MG63 (cell line): ENCODE measurements at regions not wholly inside any gene's neighbourhood (a gene's known extent, or its start where the extent isn't known, plus 50 kb on each side); places are given as distances from the start of the nearest gene placed in this dataset.
"Not testable (repeated sequence)": the region's sequence is repeated elsewhere in the genome, so short reads cannot be mapped to it uniquely, and the experiment has no call there.

Experiments used
- DNase-seq: peaks from one replicate; pipeline ENCODE4 v3.0.0-alpha.2; 2020
- H3K27me3 ChIP-seq: fragments of 250-450 bp; sonication (Bioruptor Pico); 2 replicates; pipeline ENCODE4 v1.5.1; 2020; ENCODE audit warnings: mild to moderate bottlenecking, moderate library complexity
- H3K36me3 ChIP-seq: fragments of 250-450 bp; sonication (Bioruptor Pico); 2 replicates; pipeline ENCODE4 v1.5.1; 2020; ENCODE audit warnings: mild to moderate bottlenecking, moderate library complexity
- H3K4me3 ChIP-seq: fragments of 250-450 bp; sonication (Bioruptor Pico); 2 replicates; pipeline ENCODE4 v1.5.1; 2020; ENCODE audit warnings: mild to moderate bottlenecking, moderate library complexity
- H3K9me3 ChIP-seq: fragments of 250-450 bp; sonication (Bioruptor Pico); 2 replicates; pipeline ENCODE4 v1.5.1; 2020; ENCODE audit warnings: mild to moderate bottlenecking, moderate library complexity

GRCh38 chr2:180258579-180258978, 251.5 kb upstream of the CWC22 start:
- no peaks in the 10 kb centered on the region for H3K27me3 ChIP-seq
- no peaks in the 10 kb centered on the region for H3K36me3 ChIP-seq
- H3K4me3 ChIP-seq, result no peak overlapping the region
- no peaks in the 10 kb centered on the region for H3K9me3 ChIP-seq
- no peak for DNase-seq

GRCh38 chr2:180258041-180258537, 251.0 kb upstream of the CWC22 start:
- DNase-seq, result no peak
- H3K4me3 ChIP-seq, result no peak overlapping the region
- H3K27me3 ChIP-seq, result no peaks in the 10 kb centered on the region
- no peaks in the 10 kb centered on the region for H3K9me3 ChIP-seq
- H3K36me3 ChIP-seq, result no peaks in the 10 kb centered on the region

- Histone ChIP-seq H3K9me3 (no peaks in the 10 kb centered on the region), H3K36me3 (no peaks in the 10 kb centered on the region), H3K4me3 (no peak overlapping the region), H3K27me3 (no peaks in the 10 kb centered on the region)
- no peak for DNase-seq
These were observed 250.2 kb upstream of the CWC22 start for GRCh38 chr2:180257247-180257646.

GRCh38 chr2:180255981-180256380, 248.9 kb upstream of the CWC22 start:
- DNase-seq, result no peak
- H3K27me3 ChIP-seq, result no peaks in the 10 kb centered on the region

GRCh38 chr2:180254872-180255271, 247.8 kb upstream of the CWC22 start:
- H3K27me3 ChIP-seq, result no peaks in the 10 kb centered on the region
- DNase-seq, result no peak
- H3K4me3 ChIP-seq, result no peak overlapping the region
- no peaks in the 10 kb centered on the region for H3K9me3 ChIP-seq
- H3K36me3 ChIP-seq, result no peaks in the 10 kb centered on the region

More at GRCh38 chr2:180255981-180256380, 248.9 kb upstream of the CWC22 start:
- no peak overlapping the region for H3K4me3 ChIP-seq
- no peaks in the 10 kb centered on the region for H3K36me3 ChIP-seq
- no peaks in the 10 kb centered on the region for H3K9me3 ChIP-seq

GRCh38 chr2:180247658-180248057, 240.6 kb upstream of the CWC22 start:
- DNase-seq, result no peak
- Histone ChIP-seq H3K27me3 (no peaks in the 10 kb centered on the region), H3K9me3 (no peaks in the 10 kb centered on the region), H3K36me3 (no peaks in the 10 kb centered on the region), H3K4me3 (no peak overlapping the region)

GRCh38 chr2:180246268-180246667, 239.2 kb upstream of the CWC22 start:
- no peak for DNase-seq
- no peaks in the 10 kb centered on the region for H3K27me3 ChIP-seq
- H3K4me3 ChIP-seq, result no peak overlapping the region
- no peaks in the 10 kb centered on the region for H3K9me3 ChIP-seq
- H3K36me3 ChIP-seq, result no peaks in the 10 kb centered on the region

DNA sequence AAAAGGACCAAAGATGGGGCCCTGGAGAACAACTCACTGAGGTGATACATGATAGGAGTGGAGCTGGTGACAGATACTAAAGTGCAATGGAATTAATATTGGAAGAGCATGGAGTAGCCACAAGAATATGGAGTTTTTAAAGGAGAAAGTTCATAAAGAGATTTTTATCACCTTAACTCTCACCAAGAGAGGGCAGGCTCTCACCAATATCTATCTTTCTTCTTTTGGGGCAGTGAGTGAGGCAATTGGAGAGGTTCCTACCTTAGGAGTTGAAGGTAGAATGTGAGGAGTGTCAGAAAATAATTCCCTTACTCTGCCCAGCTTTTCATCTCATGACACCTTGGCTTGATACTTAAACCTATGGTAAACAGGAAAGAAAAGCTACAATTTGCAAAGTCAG, 233.7 kb upstream of the CWC22 start:
- Histone ChIP-seq H3K9me3 (no peaks in the 10 kb centered on the region), H3K27me3 (no peaks in the 10 kb centered on the region), H3K36me3 (no peaks in the 10 kb centered on the region), H3K4me3 (no peak overlapping the region)
- no peak for DNase-seq

DNA sequence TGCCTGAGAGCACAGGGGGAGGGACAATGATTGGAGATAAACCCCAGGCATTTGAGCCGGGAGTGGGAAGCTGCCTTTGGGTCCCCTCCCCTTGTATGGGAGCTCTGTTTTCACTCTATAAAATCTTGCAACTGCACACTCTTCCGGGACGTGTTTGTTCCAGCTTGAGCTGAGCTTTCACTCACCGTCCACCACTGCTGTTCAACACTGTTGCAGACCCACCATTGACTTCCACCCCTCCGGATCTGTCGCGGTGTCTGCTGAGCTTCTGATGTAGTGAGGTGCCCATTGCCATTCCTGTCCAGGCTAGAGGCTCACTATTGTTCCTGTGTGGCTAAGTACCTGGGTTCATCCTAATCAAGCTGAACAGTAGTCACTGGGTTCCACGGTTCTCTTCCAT, 231.6 kb upstream of the CWC22 start:
- no peak overlapping the region for H3K4me3 ChIP-seq
- no peaks in the 10 kb centered on the region for H3K27me3 ChIP-seq
- DNase-seq, result no peak
- H3K36me3 ChIP-seq, result no peaks in the 10 kb centered on the region
- no peaks in the 10 kb centered on the region for H3K9me3 ChIP-seq

DNA sequence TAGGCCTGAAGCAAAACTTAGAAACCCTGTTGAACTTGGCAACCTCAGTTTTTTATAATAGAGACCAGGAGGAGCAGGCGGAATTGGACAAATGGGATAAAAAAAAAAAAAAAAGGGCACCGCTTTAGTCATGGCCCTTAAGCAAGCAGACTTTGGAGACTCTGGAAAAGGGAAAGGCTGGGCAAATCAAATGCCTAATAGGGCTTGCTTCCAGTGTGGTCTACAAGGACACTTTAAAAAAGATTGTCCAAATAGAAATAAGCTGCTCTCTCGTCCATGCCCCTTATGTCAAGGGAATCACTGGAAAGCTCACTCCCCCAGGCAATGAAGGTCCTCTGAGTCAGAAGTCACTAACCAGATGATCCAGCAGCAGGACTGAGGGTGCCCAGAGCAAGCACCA, 229.0 kb upstream of the CWC22 start:
- H3K27me3 ChIP-seq, H3K4me3 ChIP-seq, H3K9me3 ChIP-seq, DNase-seq, H3K36me3 ChIP-seq: not testable (repeated sequence)

DNA sequence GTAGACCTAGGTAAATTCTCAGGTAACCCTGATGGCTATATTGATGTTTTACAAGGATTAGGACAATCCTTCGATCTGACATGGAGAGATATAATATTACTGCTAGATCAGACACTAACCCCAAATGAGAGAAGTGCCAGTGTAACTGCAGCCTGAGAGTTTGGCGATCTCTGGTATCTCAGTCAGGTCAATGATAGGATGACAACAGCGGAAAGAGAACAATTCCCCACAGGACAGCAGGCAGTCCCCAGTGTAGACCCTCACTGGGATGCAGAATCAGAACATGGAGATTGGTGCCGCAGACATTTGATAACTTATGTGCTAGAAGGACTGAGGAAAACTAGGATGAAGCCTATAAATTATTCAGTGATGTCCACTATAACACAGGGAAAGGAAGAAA, 228.4 kb upstream of the CWC22 start:
- DNase-seq, H3K27me3 ChIP-seq, H3K9me3 ChIP-seq, H3K4me3 ChIP-seq, H3K36me3 ChIP-seq: not testable (repeated sequence)

DNA sequence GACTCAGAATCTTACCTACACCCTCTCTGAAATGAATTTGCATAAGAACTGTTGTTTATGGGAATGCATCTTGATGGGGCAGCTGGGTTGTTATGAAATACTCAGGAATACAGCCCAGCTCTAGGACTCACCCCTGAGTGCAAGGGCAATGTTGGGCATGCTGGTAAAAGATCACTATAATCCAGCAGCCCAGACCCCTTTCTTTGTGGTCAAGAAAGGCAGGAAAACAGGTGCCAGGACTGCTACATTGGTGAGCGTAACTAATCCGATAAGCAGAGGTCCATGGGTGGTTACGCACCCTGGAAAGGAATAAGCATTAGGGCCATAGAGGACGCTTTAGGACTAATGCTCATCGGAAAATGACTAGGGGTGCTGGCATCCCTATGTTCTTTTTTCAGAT, 227.9 kb upstream of the CWC22 start:
- H3K9me3 ChIP-seq, H3K4me3 ChIP-seq, H3K36me3 ChIP-seq, H3K27me3 ChIP-seq, DNase-seq: not testable (repeated sequence)

GRCh38 chr2:180231015-180231414, 223.9 kb upstream of the CWC22 start:
- DNase-seq, result no peak
- no peaks in the 10 kb centered on the region for H3K36me3 ChIP-seq
- H3K4me3 ChIP-seq, result no peak overlapping the region
- H3K9me3 ChIP-seq, result no peaks in the 10 kb centered on the region
- no peaks in the 10 kb centered on the region for H3K27me3 ChIP-seq

- H3K27me3 ChIP-seq, result no peaks in the 10 kb centered on the region
- no peak for DNase-seq
- H3K4me3 ChIP-seq, result no peak overlapping the region
- H3K9me3 ChIP-seq, result peaks cover 3% of the 10 kb centered on the region; the same call in 1 of the 2 replicates
- no peaks in the 10 kb centered on the region for H3K36me3 ChIP-seq
These were observed 220.4 kb upstream of the CWC22 start for GRCh38 chr2:180227461-180227860.

- H3K36me3 ChIP-seq, result no peaks in the 10 kb centered on the region
- no peak overlapping the region for H3K4me3 ChIP-seq
- no peak for DNase-seq
- peaks cover 3% of the 10 kb centered on the region; the same call in 1 of the 2 replicates for H3K9me3 ChIP-seq
- no peaks in the 10 kb centered on the region for H3K27me3 ChIP-seq
These were observed 218.0 kb upstream of the CWC22 start for GRCh38 chr2:180225118-180225517.

- Histone ChIP-seq H3K36me3 (no peaks in the 10 kb centered on the region), H3K27me3 (no peaks in the 10 kb centered on the region), H3K9me3 (peaks cover 3% of the 10 kb centered on the region; the same call in 1 of the 2 replicates), H3K4me3 (no peak overlapping the region)
- peak; percentile 60 for DNase-seq
These were observed 215.5 kb upstream of the CWC22 start for GRCh38 chr2:180222644-180223043.

DNA sequence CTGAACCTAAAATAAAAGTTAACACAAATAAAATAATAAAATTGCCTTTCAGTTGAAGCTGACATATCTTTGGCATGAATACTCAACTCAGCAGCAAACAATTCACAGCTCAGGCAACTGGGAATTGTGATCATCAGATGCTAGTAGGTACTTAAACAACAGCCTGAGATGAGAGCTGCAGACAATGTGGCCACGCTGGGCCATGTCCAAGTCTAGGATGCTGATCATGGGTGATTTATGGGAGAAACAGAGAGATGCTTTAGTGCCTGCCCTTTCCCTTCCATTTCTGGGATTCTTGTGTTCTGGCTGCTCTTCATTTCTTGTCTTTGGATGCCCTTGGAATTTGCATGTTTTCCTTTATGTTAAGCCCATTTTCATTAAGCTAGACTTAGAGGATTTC, 212.4 kb upstream of the CWC22 start:
- H3K9me3 ChIP-seq, result peaks cover 4% of the 10 kb centered on the region; the same call in 1 of the 2 replicates
- DNase-seq, result no peak
- H3K36me3 ChIP-seq, result no peaks in the 10 kb centered on the region
- no peak overlapping the region for H3K4me3 ChIP-seq
- H3K27me3 ChIP-seq, result no peaks in the 10 kb centered on the region

- peak; percentile 1 for DNase-seq
- H3K9me3 ChIP-seq, result 0 out of 2 replicates have a peak, but pooled peaks cover 3% of the 10 kb centered on the region
- H3K36me3 ChIP-seq, result no peaks in the 10 kb centered on the region
- H3K27me3 ChIP-seq, result no peaks in the 10 kb centered on the region
- no peak overlapping the region for H3K4me3 ChIP-seq
These were observed 201.7 kb upstream of the CWC22 start for GRCh38 chr2:180208841-180209240.
